Naive B cell (primary cell): ENCODE measurements at regions not wholly inside any gene's neighbourhood (a gene's known extent, or its start where the extent isn't known, plus 50 kb on each side); places are given as distances from the start of the nearest gene placed in this dataset.
A peak's percentile ranks its signal among the peaks of the same experiment; 100 is the strongest.
"Not testable (repeated sequence)": the region's sequence is repeated elsewhere in the genome, so short reads cannot be mapped to it uniquely, and the experiment has no call there.

Source experiments
- ATAC-seq, 2 donors: fragments of 150-1000 bp; cut with Tn5 transposase; 2 replicates each; pipeline ENCODE4 v1.10.0; 2021; ENCODE audit warnings: low read depth in 2 of 2, mild to moderate bottlenecking in 2 of 2, moderate library complexity in 2 of 2
- DNase-seq: peaks from one replicate; pipeline ENCODE4 v3.0.0; 2022
- H3K27ac Mint-ChIP-seq, 6 donors: one replicate each; pipeline ENCODE4 v1.8.0; 2020 to 2022; ENCODE audit warnings: mild to moderate bottlenecking in 6 of 6, mixed read lengths in 6 of 6, moderate library complexity in 5 of 6, inconsistent platforms in 2 of 6
- H3K27me3 Mint-ChIP-seq, 3 donors: one replicate each; pipeline ENCODE4 v1.8.0; 2021 to 2022; ENCODE audit warnings: mixed read lengths in 3 of 3, mild to moderate bottlenecking in 1 of 3
- H3K36me3 Mint-ChIP-seq, 2 donors: one replicate each; pipeline ENCODE4 v1.8.0; 2020 to 2022; ENCODE audit warnings: mixed read lengths in 2 of 2, inconsistent platforms in 1 of 2, mild to moderate bottlenecking in 1 of 2
- H3K4me1 Mint-ChIP-seq, 3 donors: one replicate each; pipeline ENCODE4 v1.8.0; 2020 to 2022; ENCODE audit warnings: mixed read lengths in 3 of 3, inconsistent platforms in 1 of 3, mild to moderate bottlenecking in 1 of 3, moderate library complexity in 1 of 3
- H3K4me3 Mint-ChIP-seq, 8 donors: one replicate each; pipeline ENCODE4 v1.8.0; 2020 to 2022; ENCODE audit warnings: mild to moderate bottlenecking in 8 of 8, mixed read lengths in 8 of 8, moderate library complexity in 8 of 8, inconsistent platforms in 2 of 8
- H3K9me3 Mint-ChIP-seq, 7 donors: one replicate each; pipeline ENCODE4 v1.8.0; 2020 to 2022; ENCODE audit warnings: mixed read lengths in 7 of 7, mild to moderate bottlenecking in 5 of 7, inconsistent platforms in 2 of 7, moderate library complexity in 1 of 7

DNA sequence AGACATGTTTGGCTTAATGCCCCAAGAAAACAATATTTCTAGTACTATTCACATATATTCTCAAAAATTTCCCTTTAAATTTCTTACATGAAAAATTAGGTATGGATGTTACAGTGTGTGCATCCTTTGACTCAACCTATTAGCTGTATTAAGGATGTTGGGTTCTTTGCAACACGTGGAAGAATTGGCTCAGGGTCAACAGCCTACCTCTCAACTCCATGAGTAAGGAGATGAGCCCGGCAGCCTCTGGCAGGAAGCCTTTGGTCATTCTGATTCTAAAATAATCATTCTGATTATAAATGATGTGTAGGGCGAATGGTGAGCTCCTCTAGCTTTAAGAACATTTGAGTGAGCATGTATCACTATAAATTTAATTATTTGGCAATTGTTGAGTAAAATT lies 148.0 kb upstream of the WDFY3 start:
- DNase-seq (no peak), ATAC-seq (no peak)
- peaks cover 9 to 33% (median 11%) of the 10 kb centered on the region in 3 donors for H3K27me3 Mint-ChIP-seq
- H3K27ac Mint-ChIP-seq: no peak overlapping the region
- no peak overlapping the region for H3K4me3 Mint-ChIP-seq
- H3K4me1 Mint-ChIP-seq: no peaks in the 10 kb centered on the region
- peaks cover 0 to 21% (median 6%) of the 10 kb centered on the region in 7 donors for H3K9me3 Mint-ChIP-seq
- H3K36me3 Mint-ChIP-seq: no peaks in the 10 kb centered on the region

DNA sequence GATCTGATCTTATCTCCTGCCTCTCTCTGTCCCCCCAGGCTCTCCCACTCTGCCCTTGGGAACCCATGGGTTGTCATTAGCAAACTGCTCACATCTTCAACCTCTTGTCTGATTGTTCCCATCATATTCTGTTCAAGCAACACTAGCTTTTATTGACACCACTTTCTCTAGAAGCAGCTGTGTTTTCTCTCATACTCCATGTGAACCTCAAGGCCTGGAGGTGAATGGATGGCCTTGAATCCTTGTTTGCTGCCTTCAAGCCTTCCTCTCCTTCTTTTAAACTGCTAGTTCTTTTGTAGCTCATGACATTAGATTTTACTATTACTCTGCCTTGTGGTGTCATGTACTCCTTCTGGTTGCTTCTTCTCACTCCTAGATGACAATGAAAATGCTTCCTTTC lies 149.5 kb upstream of the WDFY3 start:
- Mint-ChIP-seq H3K27ac (no peak overlapping the region), H3K27me3 (peaks cover 4 to 26% (median 12%) of the 10 kb centered on the region in 3 donors)

DNA sequence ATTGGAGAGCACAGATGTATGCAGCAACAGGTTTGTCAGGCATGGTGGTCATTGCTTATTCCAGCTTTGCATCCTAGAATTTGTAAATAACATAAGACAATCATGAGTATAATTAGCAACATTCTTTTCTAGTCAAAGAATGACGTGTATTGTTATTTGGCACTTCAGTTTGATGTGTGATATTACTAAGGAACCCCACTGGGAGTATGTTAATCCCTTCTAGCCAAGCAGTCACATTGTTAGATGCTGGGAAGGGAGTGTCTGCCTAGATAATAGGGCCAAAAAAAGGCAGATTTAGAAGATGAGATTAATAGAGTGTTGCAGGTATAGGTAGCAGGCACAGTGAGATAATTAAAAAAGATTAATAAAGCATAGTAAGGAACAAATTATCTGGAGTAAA lies 159.2 kb upstream of the WDFY3 start:
- Mint-ChIP-seq H3K9me3 (peaks cover 0 to 4% (median 0%) of the 10 kb centered on the region in 7 donors), H3K4me1 (peaks cover 3 to 8% (median 5%) of the 10 kb centered on the region in 3 donors), H3K4me3 (no peak overlapping the region), H3K27me3 (peaks cover 13 to 25% (median 23%) of the 10 kb centered on the region in 3 donors), H3K36me3 (peaks cover 0 to 5% of the 10 kb centered on the region in 2 donors), H3K27ac (no peak overlapping the region)
- DNase-seq: no peak
- no peak for ATAC-seq

More for the DNA sequence above, 149.5 kb upstream of the WDFY3 start:
- Mint-ChIP-seq H3K36me3 (no peaks in the 10 kb centered on the region), H3K4me3 (no peak overlapping the region), H3K4me1 (no peaks in the 10 kb centered on the region), H3K9me3 (peaks cover 0 to 17% (median 6%) of the 10 kb centered on the region in 7 donors)
- no peak for DNase-seq
- no peak for ATAC-seq

DNA sequence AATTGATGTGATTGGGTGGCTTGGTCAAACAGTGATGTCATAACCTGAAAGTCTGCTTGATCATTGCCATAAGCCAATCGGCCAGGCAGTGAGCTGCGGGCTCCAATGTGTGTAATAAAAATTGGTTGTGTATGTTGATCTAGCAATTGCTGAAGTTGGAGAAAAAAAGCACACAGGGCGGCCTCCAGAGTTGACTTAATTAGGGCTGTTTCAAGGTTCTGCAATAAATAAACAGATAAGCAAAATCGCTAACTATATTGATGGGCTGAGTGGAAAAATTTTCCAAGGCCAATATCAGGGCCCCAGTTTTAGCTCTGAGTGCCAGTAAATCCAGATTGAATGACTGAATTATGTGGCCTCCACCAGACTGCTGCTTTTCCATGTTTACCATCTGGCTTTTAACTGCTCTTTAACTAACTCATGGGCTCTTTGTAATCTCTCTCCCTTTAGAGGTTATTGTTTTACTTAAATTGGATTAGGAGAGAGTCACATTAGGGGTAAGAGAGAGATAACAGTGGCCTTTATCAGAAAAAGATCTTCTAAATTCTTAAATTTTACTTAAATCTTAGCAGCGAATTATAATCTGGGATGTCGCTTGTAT lies 160.6 kb upstream of the WDFY3 start:
- Mint-ChIP-seq H3K9me3 (peaks cover 0 to 5% (median 0%) of the 10 kb centered on the region in 7 donors), H3K27ac (no peak overlapping the region), H3K27me3 (peaks cover 18 to 28% (median 25%) of the 10 kb centered on the region in 3 donors), H3K4me1 (peaks cover 3 to 8% (median 5%) of the 10 kb centered on the region in 3 donors), H3K4me3 (no peak overlapping the region), H3K36me3 (peaks cover 0 to 7% of the 10 kb centered on the region in 2 donors)
- DNase-seq (no peak), ATAC-seq (no peak)

DNA sequence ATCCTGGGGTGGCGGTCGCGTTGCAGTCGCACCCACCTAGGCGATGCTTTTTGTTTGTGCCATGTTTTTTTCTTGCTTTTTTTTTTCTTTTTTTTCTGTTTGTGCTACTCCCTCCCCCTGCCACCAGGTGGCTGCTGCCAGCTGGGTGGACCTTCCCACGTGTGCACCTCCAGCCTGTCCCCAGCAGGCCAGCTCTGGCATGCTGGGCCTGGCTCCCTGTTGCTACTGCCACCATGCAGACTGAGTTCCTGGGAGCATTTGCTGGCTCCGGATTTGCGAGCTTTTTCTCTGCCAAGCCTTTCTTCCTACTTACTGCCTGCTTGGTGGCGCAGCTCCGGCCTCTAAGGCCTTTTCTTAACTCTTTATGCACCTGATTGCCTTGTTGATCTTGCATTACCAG lies 161.2 kb upstream of the WDFY3 start:
- H3K36me3 Mint-ChIP-seq: peaks cover 0 to 7% of the 10 kb centered on the region in 2 donors
- H3K9me3 Mint-ChIP-seq: peaks cover 0 to 5% (median 0%) of the 10 kb centered on the region in 7 donors
- no peak overlapping the region for H3K4me3 Mint-ChIP-seq
- H3K27me3 Mint-ChIP-seq: peaks cover 23 to 33% (median 25%) of the 10 kb centered on the region in 3 donors
- no peak overlapping the region for H3K27ac Mint-ChIP-seq
- ATAC-seq: peak; percentile 65 to 67
- peaks cover 3 to 8% (median 5%) of the 10 kb centered on the region in 3 donors for H3K4me1 Mint-ChIP-seq
- peak; percentile 4 for DNase-seq

DNA sequence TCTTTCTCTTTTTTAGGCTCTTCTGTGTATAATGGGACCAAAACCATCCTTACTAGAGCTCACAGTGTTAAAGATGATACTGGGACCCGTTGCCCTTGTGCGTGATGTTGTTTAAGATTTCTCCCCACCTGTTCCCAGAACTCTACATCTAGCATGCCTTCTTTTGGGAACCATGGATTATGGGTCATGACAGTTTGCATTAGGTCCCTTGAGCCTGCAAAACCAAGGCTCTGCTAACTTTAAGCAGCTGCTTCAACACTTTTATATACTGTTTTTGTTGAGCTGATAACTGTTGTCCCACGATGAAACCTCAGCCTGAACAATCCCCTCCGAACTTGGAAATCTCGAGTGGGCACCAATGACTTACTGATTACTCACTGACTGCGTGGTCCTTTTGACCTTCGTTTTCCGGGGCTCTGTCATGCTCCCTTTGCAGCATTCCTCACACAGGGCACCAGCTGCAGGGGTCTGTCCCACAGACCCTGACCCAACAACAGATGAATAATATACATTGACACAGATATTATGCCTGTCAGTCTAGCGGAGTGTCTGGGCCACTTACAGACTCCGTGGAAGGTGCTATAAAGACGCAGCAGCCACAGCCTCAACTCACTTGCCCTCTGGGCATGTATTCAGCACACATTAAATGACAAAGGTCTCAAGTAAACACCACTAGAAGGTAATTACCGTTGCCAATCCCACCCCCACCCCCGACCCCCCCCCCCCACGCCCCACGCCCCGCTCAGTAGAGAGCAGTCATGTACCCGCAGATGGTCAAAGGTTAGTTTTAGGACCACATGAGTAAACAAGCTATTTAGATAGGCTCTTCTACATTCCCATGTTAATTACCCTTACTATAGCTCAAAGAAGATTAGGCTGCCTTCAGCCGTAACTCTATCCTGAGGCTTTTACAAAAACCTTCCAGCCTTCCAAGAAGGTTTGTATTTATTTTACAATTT lies 162.0 kb upstream of the WDFY3 start:
- H3K4me1 Mint-ChIP-seq: peaks cover 3 to 8% (median 5%) of the 10 kb centered on the region in 3 donors
- no peak overlapping the region for H3K4me3 Mint-ChIP-seq
- H3K27me3 Mint-ChIP-seq: peaks cover 23 to 41% (median 25%) of the 10 kb centered on the region in 3 donors
- DNase-seq: no peak
- peak overlapping the region in 2 of 6 donors; percentile 27 to 91 for H3K27ac Mint-ChIP-seq
- H3K9me3 Mint-ChIP-seq: peaks cover 0 to 5% (median 0%) of the 10 kb centered on the region in 7 donors
- ATAC-seq: no peak
- H3K36me3 Mint-ChIP-seq: peaks cover 0 to 7% of the 10 kb centered on the region in 2 donors

DNA sequence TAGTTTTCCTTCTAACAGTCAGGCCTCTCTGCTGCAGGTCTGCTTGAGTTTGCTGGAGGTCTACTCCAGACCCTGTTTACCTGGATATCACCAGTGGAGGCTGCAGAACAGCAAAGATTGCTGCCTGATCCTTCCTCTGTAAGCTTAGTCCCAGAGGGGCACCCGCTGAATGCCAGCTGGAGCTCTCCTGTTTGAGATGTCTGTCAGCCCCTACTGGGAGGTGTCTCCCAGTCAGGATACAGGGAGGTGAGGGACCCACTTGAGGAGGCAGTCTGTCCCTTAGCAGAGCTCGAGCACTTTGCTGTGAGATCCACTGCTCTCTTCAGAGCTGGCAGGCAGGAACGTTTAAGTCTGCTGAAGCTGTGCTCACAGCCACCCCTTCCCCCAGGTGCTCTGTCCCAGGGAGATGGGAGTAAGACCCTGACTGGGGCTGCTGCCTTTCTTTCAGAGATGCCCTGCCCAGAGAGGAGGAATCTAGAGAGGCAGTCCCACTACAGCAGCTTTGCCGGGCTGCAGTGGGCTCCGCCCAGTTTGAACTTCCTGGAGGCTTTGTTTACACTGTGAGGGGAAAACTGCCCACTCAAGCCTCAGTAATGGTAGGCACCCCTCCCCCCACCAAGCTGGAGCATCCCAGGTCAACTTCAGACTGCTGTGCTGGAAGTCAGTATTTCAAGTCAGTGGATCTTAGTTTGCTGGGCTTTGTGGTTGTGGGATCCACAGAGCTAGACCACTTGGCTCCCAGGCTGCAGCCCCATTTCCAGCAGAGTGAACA lies 163.1 kb upstream of the WDFY3 start:
- H3K9me3 Mint-ChIP-seq, H3K4me1 Mint-ChIP-seq, H3K36me3 Mint-ChIP-seq, ATAC-seq, DNase-seq, H3K27ac Mint-ChIP-seq, H3K4me3 Mint-ChIP-seq: not testable (repeated sequence)
- H3K27me3 Mint-ChIP-seq: peaks cover 25 to 47% (median 26%) of the 10 kb centered on the region in 3 donors

DNA sequence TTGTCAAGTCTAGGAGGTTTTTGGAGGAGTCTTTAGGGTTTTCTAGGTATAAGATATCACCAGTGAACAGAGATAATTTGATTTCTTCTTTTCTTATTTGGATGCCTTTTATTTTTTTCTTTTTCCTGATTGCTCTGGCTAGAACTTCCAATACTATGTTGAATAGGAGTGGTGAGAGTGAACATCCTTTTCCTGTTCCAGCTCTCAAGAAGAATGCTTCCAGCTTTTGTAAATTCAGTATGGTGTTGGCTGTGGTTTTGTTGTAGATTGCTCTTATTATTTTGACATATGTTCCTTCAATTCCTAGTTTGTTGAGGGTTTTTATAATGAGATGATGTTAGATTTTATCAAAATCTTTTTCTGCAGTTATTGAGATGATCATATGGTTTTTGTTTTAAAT lies 165.6 kb upstream of the WDFY3 start:
- Mint-ChIP-seq H3K4me1 (peaks cover 3 to 8% (median 5%) of the 10 kb centered on the region in 3 donors), H3K36me3 (peaks cover 0 to 7% of the 10 kb centered on the region in 2 donors), H3K27ac (no peak overlapping the region), H3K9me3 (peaks cover 0 to 5% (median 0%) of the 10 kb centered on the region in 7 donors), H3K4me3 (no peak overlapping the region), H3K27me3 (peaks cover 22 to 46% (median 27%) of the 10 kb centered on the region in 3 donors)
- no peak for DNase-seq
- ATAC-seq: no peak

DNA sequence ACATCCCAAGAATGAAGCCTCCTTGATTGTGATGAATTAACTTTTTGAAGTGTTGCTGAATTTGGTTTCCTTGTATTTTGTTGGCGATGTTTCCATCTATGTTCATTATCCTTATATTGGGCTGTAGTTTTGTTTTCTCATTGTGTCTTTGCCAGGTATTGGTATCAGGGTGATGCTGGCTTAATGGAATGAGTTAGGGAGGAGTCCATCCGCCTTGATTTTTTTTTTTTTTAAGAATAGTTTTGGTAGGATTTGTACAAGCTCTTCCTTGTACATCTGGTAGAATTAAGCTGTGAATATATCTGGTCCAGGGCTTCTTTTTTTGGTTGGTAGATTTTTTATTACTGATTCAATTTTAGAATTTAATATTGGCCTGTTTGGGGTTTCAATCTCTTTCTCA lies 166.1 kb upstream of the WDFY3 start:
- peaks cover 0 to 5% (median 0%) of the 10 kb centered on the region in 7 donors for H3K9me3 Mint-ChIP-seq
- H3K27ac Mint-ChIP-seq: no peak overlapping the region
- no peak for ATAC-seq
- no peak for DNase-seq
- peaks cover 0 to 7% of the 10 kb centered on the region in 2 donors for H3K36me3 Mint-ChIP-seq
- no peak overlapping the region for H3K4me3 Mint-ChIP-seq
- peaks cover 27 to 41% (median 28%) of the 10 kb centered on the region in 3 donors for H3K27me3 Mint-ChIP-seq
- peaks cover 3 to 7% (median 5%) of the 10 kb centered on the region in 3 donors for H3K4me1 Mint-ChIP-seq

- peaks cover 31 to 36% (median 33%) of the 10 kb centered on the region in 3 donors for H3K27me3 Mint-ChIP-seq
- H3K4me1 Mint-ChIP-seq, H3K4me3 Mint-ChIP-seq, DNase-seq, H3K27ac Mint-ChIP-seq, H3K36me3 Mint-ChIP-seq, ATAC-seq, H3K9me3 Mint-ChIP-seq: not testable (repeated sequence)
These were observed 173.3 kb upstream of the WDFY3 start for GRCh38 chr4:85139749-85140148.

- H3K9me3 Mint-ChIP-seq: no peaks in the 10 kb centered on the region
- no peaks in the 10 kb centered on the region for H3K36me3 Mint-ChIP-seq
- H3K4me1 Mint-ChIP-seq: peaks cover 0 to 4% (median 1%) of the 10 kb centered on the region in 3 donors
- peak overlapping the region in 1 of 6 donors; percentile 46 for H3K27ac Mint-ChIP-seq
- H3K27me3 Mint-ChIP-seq: peaks cover 20 to 36% (median 22%) of the 10 kb centered on the region in 3 donors
- DNase-seq (no peak), ATAC-seq (no peak)
- H3K4me3 Mint-ChIP-seq: no peak overlapping the region
These were observed 176.0 kb upstream of the WDFY3 start for GRCh38 chr4:85142451-85142850.

DNA sequence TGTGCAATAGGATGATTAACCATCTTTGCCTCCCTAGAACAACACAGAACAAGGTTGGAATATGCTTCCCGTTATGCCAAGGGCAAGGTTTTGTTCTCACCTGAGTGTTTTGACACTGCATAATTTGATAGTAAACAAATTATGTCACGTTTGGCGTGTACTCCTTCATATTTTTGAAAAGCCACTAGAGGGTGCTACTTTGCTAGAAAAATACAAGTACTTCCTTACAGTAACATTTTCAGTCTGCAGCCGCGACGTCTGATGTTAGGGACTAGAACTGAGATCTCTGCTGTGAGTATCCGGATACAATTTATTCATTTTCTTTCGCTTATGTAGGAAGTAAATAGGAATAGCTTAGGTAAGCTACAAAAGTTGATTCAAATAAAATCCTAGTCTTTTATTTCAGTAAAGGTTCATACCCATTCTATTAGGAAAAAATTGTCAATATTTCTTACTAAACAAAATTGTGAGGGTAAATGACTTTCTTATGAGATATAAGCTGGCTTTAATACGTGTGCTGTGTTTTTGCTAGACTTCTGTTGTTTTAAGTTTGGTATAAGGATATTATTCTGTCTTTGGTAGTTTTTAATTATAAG lies 181.1 kb upstream of the WDFY3 start:
- Mint-ChIP-seq H3K4me3 (peak overlapping the region in 1 of 8 donors; percentile 36), H3K36me3 (no peaks in the 10 kb centered on the region), H3K9me3 (no peaks in the 10 kb centered on the region), H3K4me1 (peaks cover 0 to 7% (median 4%) of the 10 kb centered on the region in 3 donors), H3K27me3 (peaks cover 0 to 22% (median 8%) of the 10 kb centered on the region in 3 donors), H3K27ac (no peak overlapping the region)
- ATAC-seq (peak; percentile 82), DNase-seq (peak; percentile 58)
